IPS-NIHi7 (cell line): ENCODE measurements at regions not wholly inside any gene's neighbourhood (a gene's known extent, or its start where the extent isn't known, plus 50 kb on each side); places are given as distances from the start of the nearest gene placed in this dataset.

Source experiments
- DNase-seq: peaks from one replicate; pipeline ENCODE4 v3.0.0; 2012; ENCODE audit warnings: mixed read lengths; ENCODE audit errors: extremely low spot score

DNA sequence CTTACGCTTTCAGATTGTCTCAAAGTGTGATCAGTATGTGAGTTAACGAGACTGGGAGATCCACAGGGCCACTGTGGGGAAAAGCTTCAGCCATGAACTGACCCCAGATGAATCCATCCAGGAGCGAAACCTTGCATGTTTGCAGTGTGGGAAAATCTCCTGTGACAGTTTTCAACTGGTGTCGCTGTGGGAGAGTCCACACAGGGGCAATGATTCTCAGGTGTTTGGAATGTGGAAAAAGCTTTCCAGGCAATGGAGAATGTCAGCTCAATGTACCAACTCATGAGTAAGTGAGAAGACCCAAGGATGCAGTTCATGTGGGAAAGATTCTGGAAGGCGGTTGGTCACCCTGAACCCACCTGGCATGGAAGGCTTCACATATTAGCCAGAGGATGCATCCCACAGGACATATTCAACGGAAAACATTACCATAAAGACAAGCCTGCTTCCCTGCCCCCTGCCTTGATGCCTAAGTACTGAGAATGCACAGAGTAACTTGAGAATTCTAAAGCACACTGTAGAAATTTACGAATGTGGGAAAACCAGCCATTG lies 204.1 kb upstream of the BMPER start:
- no peak for DNase-seq

DNA sequence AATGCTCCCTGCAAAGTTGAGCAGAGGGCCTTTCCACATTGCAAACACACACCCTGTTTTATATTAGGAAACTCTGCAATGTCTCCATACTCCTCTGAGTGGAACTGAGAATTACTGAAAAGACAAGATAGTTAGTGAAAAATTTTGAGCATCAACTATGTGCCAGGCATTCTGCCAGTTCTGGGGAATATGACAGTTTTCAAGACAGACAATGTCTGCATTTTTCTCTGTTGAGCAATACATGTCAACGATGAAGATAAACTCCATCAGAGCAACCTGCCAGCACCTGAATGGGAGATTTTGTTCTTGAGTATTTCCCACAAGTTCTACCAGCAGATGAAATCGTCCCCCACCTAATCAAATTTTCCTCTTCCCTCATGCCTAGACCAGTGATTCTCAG lies 203.4 kb upstream of the BMPER start:
- no peak for DNase-seq

DNA sequence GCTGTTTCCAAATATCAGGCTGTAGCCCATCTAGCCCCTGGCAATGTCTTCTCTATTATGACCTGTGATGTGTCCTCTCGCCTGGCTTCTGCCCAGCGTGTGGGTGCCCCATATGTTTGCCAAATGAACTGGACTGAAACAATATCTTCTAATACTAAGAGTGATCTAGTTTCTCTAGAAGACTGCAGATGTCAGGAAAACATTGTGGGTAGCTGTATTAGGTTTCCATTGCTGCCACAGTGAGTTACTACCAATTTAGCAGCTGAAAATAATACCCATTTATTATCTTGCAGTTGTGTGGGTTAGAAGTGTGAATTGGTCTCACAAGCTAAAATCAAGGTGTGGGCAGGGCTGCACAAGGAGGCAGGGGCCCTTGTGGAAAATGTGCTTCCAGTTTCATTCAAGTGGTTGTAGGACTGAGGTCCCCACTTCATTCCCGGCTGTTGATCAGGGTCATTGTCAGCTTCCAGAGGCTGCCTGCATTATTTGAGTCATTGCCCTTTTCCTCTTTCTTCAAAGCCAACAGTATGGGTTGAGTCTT lies 202.8 kb upstream of the BMPER start:
- no peak for DNase-seq

DNA sequence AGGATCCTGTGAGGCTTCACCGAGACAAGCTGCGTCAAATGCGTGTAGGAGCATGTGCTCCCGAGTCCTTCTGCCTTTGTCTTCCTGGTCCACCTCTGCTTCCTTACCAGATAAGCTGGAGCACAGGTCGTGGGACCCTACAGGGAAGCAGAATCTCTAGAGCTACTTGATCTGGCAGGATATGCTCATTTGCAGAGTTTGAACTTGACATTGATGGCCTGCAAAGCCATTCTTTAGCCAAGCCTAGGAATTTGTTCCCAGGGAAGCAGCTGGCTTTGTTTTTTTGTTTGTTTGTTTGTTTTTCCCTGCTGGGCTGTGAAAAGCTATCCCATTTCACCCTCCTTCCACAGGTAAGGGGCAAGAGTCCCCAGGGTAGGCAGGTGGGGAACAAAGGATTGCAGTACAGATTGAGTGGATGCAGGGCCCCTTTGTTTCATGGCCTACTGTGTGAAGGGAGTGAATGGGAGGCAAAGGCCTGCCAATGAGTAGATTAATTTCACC lies 200.0 kb upstream of the BMPER start:
- DNase-seq, result peak; percentile 72

DNA sequence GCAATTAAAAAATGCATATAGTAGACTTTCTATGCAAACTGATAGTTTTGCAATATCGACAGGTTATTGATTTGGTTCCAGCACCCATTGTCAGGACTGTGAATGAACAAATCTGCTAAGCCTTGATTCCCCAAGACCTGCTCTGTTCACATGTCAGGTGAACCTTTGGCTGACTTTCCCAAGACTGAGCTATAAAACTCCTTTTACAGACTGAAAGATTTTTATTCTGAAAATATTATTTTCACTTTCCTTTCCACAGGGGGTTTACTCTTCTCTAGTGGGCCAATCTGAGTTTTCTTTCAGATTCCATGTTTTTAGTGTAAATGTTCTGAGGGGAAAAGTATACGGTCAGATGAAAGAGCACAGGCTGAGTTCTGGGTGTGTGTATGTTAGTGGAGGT lies 199.2 kb upstream of the BMPER start:
- DNase-seq, result no peak

DNA sequence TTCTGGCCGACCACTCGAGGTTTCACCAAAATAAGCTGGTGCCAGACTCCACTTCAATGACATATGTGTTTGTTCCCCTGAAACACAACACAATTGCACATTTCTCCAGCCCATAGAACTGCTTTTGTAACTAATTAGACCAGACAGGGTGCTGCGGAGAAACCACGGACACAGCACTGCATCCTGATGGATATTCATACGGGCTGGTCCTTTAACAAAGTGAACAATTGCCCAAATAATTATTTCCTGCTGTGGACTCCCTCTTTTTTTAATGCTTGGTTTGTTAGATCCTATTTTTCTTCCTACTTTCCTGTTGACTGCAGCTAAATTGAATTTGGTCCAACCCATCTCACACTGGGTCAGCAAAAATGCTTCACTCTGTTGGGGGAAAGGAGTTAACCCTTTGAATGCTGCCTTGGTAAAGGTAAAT lies 198.6 kb upstream of the BMPER start:
- no peak for DNase-seq

DNA sequence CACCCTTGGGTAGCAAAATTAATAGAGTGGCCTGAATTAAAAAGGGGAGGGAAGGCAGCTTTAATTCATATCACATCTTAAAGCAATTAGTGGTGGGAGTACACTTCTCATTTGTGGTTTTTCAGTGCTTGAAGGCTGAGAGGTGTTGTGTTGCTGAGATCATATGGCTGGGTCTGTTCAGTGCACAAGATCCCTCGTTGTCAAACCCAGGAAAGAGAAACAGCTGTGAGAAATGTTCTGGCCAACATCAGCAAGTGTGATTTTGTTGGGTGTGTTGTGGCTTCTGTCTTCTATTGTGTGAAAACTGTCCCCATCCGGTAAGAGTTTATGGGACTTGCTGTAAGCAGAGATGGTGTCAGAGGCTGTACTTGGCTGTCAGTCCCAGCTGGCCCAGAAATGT lies 197.9 kb upstream of the BMPER start:
- DNase-seq, result no peak

DNA sequence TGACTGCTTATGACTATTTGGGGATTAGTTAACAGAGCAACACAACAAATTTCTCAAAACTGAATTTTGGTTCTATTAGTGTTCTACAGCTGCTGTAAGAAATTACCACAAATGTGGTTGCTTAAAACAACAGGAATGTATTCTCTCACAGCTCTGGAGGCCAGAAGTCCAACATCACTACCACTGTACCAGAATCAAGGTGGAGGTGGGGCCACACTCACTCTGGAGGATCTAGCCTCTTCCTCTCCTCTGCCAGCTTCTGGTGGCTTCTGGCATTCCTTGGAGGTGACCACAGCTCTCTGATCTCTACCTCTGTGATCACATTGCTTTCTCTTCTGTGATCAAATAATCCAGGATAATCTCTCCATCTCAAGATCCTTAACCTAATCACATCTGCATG lies 194.7 kb upstream of the BMPER start:
- DNase-seq, result no peak

DNA sequence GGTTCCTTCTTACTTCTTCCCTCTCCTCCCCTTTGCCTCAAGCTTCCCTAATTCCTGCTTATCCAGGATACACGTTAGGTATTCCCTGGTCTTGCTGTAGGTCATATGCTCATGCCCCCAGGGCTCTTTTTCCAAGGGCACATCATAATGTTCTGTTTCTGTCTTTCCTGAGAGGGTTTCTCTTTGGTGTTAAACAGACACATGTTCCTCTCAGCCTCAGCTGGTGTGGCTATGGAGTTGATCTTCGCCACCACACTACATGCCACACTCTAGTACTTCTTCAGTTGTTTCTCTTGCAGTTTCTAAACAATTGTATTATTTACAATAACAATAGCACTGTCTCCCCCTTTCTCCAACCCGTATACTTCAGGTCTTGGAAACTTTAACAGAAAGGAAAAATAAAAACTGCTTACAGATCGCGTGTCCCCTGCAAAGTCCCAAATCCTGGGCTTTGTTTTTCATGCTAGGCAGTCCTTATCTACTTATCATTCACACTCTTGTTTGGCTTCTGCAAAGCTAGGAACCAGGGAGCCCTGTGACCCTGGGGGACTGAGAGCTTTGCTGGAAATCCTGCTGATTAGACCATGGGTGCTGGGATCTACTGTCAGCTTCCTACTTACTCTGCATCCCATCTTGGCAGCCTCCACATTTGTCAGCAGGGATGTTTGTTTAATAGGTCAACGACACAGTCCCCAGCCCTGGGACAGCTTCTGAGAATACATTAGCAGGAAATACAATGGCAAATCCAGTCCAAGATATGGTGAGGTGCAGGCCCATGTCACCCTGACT lies 193.9 kb upstream of the BMPER start:
- no peak for DNase-seq

DNA sequence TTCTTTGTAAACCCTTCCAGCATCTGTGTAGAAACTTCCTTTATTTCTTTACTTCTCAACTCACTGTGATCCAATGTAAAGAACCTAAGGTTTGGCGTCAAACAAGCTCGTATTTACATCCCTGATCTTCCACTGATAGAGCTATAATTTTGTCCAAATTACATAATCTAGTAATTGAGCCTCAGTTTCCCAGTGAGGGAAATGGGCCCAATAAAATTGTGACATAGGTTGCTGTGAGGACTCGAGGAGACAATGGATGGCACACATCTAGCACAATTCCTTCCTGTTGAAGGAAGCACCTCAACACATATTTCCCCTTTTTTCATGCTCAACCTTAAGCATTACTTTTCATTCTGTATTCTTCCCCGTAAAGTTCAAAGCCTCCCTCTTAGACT lies 193.3 kb upstream of the BMPER start:
- no peak for DNase-seq

DNA sequence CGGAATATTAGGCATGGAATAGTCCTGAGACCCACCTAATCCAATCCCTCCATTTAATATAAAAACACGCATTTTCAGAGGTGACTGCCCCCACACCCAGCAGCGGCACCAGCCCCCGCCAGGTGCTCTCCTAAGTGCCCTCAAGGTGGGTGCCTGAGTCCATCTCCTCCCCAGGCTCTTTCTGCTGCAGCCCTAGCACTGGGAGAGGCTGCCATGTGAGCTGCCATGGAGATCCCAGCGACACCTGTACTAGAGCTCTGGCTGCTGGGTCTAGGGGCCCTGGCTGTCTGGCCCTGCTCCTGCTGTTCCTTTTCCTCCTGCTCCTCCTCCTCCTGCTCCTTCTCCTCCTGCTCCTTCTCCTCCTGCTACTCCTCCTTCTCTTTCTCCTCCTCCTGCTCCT lies 191.1 kb upstream of the BMPER start:
- DNase-seq, result no peak

DNA sequence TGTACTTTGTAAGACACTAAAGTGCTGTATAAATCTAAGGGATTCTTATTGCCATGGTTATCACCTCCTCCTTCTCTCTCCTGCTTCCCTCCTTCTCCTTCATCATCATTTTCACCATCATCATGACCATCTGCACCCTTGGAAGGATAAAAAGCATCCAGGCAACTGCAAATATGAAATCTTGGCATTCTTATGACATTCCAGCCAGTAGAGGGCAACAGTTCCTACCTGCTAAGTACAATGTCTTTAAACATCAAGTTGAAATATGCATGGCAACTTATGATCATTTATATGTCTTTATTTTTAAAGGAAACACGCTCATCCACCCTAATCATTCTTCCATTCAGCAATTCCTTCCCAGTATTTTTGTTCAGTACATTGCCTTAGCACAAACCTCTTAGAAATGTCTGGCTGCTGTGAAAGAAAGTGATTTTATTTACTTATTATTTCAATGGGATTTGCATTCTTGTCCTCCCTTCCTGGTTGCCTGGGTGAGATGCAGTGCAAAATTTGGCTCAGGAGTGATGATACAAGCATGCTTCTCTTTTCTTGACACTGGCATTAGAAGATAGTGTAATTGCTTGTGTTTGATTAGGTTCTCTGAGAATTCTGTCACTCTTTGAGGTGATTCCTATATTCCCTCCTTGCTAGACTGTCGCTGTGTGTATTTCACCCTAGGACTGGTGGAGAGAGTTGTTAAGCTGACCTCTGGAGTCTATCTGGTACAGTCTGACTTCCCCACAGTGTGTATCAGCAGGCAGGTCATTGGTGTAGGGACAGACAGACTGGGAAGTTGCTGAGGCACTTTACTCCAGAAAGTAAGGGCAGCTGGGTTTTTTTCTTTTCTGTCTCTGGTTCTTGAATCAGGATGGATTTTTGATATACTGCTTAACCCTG lies 188.5 kb upstream of the BMPER start:
- DNase-seq, result no peak

DNA sequence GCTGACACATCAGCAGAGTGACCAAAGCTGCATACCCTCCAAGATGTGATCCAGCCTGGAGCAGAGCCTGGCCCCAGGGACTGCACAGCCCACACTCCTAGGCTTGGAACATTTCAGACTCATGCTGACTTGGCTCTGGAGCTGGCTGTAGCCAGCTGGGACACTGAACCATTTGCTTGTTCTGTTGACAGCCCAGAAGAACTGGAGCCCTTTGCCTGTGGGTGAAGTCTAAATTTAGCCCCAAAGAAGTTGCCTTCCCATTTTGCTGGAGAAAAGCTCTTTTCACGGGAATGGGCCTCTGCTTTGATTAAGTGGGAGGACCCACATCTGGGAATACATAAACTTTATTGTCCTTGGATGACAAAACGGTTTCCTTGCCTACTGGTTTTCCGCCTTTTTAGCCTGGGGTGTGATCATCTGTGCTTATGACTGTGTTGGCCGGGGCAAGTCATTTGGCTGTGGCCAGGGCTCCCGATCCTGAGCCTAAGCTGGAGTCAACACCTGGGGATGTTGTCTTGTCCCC lies 186.2 kb upstream of the BMPER start:
- no peak for DNase-seq

DNA sequence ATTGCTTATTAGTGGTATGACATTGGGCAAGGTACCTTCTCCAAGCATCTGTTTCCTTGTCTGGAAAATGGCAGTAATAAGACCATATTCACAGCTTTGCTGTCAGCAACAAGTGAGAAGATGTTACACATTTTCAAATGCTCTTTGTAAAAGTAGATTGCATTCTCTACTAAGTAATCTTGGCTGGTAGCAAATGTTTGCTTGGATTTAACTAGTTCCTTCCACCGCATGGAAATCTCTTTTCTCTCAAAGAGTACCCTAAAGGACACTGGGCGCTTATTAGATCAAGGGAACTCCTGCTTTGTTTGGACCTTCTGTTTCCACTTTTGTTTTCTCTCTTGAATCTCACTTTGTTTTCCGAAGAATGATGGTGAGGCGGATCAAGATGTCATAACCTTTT lies 185.2 kb upstream of the BMPER start:
- DNase-seq, result no peak

DNA sequence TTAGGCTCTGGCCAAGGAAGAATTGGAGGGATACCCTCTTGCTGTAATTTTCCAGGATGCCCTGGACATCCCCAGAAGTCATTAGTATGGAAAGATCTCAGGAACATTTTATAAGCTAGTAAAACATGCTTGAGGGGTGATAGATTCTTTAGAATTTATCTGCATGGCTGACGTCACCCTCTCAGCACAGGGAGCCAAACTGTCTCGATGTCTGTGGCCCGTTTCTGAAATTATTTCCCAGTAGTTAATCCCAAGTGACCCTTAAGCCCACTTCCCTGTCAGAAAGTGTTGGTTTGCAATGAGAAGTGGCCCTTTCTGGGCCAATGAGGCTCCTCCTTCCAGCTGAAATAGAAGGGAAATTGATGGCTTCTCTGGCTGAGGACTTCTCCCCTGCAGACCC lies 184.5 kb upstream of the BMPER start:
- DNase-seq, result no peak

DNA sequence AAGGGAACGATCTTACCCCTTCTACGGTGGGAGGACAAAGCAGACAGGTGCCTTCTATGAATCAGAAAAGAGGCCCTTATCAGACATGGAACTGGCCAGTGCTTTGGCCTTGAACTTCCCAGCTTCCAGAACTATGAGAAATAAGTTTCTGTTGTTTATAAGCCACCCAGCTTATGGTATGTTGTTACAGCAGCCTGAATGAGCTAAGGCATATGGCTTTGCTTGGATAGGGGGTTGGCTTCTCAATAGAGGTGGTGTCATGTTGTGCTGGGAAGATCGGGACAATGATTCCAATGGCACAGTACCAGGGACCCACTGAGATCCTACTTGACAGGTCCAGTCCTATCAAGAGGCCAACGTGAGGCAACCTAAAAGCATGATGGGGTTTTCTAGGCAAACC lies 183.4 kb upstream of the BMPER start:
- no peak for DNase-seq

DNA sequence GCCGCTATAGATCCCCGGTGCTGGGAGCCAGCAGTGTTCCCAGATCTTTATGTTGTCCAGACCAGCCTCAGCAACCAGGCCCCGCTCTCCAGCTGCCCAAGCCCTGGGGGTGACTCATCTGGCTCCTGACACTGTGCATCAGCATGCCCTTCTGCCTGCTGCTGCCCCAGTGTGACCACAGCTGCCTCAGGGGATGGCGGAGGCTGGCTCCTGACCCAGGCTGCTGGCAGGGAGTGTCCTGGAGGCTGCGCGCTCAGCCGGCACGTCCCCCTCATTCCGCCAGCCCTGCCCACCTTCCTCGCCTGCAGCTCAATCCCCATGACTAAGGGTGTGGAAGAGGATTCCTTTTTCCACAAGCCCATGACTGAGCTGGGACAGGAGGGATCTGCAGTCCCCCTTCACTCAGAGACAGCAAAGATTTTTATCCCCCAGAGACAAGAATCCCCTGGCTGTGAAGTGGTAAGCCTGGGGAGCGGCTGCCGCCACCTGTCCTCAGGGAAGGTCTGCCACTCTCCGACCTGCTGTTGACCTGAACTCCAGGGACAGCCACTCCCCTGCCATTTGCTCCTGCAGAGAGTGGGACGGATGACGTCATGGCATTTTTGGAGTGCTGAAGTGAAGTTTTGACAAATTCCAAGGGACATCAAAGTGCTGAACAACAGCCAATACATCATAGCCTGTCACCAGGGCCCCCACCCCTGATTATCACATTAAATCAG lies 182.8 kb upstream of the BMPER start:
- peak; percentile 62 for DNase-seq

DNA sequence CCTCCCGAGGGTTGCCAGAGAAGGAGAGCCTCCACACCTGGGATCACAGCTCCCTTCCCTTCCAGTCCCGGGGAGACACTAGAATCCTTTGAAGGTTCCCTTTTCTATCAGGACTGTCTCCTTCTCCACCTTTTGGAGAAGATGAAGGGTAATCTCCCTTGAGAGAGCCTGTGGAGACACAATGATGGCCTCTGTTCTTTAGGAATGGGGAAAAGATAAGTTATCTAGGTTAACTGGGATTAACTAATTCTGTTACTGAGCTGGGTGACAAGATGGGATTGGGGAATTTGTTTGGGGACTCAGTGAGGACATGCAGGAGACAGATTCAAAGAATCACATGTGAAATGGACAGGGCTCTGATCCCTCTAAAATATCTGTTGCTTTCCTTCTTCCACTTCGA lies 181.1 kb upstream of the BMPER start:
- no peak for DNase-seq

DNA sequence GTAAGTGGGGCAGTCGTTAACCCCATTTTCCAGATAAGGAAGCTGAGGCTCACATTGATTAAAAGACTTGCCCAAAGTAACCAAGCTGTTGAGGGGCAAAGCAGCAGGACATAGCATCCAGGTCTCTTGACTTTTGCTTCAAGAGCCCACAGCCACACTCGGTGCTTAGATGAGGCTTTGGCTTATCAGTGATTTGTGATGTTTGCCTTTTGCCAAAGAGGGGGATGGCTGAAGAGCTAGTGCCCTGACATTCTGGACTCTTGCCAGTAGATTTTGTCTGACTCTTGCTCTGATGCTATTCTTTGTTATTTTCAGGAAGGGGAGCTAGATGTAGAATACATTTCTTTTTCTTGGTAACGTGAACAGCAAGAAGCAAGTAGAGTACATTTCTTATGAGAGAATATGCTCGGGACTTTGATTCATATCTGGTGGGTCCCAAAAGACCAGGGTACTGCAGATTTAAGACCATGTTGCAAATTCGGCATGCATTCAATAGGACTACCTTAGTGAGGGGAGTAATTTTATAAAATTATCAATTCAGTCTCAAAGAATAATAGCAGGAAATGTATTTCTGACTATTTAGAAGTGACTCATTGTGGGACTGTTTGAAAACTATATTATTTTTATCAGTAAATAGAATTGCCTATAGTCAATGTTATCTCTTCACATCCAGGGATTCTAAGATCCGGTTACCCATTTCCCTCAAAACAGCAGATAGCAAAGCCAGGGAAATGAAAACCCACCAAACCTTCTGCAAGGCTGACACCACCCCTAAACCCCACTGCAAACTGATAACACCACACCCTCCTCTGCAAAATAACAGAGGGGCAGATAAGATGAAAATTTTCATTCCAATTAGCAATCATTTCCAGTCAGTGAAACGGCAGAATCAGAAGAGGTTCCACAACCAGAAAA lies 180.0 kb upstream of the BMPER start:
- no peak for DNase-seq

DNA sequence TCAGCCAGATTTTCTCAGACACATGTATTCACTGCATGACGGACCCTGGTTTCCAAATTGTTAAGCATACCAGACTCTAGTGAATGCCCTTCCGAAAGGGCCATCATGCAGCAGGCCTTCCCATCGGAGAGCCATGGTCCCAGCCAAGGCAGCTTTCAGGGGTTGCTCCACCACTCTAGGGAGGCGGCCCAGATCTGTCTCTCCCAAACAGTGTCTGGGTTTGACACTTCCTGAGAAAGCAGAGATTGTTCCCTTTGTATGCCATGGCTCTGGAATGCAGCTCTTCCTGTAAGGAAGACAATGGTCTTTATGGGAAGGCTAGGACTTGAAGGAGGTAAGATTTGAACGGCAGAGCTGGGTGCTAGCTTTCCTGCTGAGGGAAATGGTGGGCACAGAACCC lies 178.8 kb upstream of the BMPER start:
- no peak for DNase-seq
